Gastrocnemius medialis (tissue), 4 donors: ENCODE measurements at regions not wholly inside any gene's neighbourhood (a gene's known extent, or its start where the extent isn't known, plus 50 kb on each side); places are given as distances from the start of the nearest gene placed in this dataset.
"Not testable (repeated sequence)": the region's sequence is repeated elsewhere in the genome, so short reads cannot be mapped to it uniquely, and the experiment has no call there.

ENCODE experiments used
- ATAC-seq, 2 donors: fragments of 150-250 bp; one replicate each; pipeline ENCODE4 v1.9.1; 2016
- DNase-seq, 2 donors: peaks; one replicate each; pipeline ENCODE4 v3.0.0-alpha.2; 2019
- H3K27ac ChIP-seq, 4 donors: fragments of 200-600 bp; sonication (generic); 1 replicate in 1 of 4; 2 replicates in 3 of 4; pipeline ENCODE4 v1.5.1; 2016 to 2018; ENCODE audit warnings: mild to moderate bottlenecking in 2 of 4, moderate library complexity in 1 of 4
- H3K27me3 ChIP-seq, 3 donors: fragments of 200-600 bp; sonication (generic) in 2 of 3; 1 replicate in 1 of 3; 2 replicates in 2 of 3; pipeline versions ENCODE4 v1.5.1 to v1.6.0; 2016 to 2019; ENCODE audit warnings: mild to moderate bottlenecking in 1 of 3, moderate library complexity in 1 of 3
- H3K36me3 ChIP-seq, 2 donors: fragments of 200-600 bp; sonication (generic) in 1 of 2; one replicate each; pipeline ENCODE4 v1.5.1; 2017 to 2018
- H3K4me1 ChIP-seq, 2 donors: fragments of 200-600 bp; sonication (generic) in 1 of 2; one replicate each; pipeline ENCODE4 v1.5.1; 2016 to 2017; ENCODE audit warnings: mild to moderate bottlenecking in 2 of 2
- H3K4me3 ChIP-seq, 4 donors: fragments of 200-600 bp; sonication (generic) in 3 of 4; 1 replicate in 1 of 4; 2 replicates in 3 of 4; pipeline ENCODE4 v1.5.1; 2016 to 2019; ENCODE audit warnings: mild to moderate bottlenecking in 2 of 4
- H3K9me3 ChIP-seq, 3 donors: fragments of 200-600 bp; sonication (generic) in 2 of 3; 1 replicate in 1 of 3; 2 replicates in 2 of 3; pipeline ENCODE4 v1.5.1; 2016 to 2019
- CTCF ChIP-seq, 5 experiments: fragments of 450-650 bp in 3 of 5; fragments of 200-600 bp in 2 of 5; sonication (generic) in 2 of 5; IDR thresholded peaks in 4 of 5; conservative IDR thresholded peaks in 1 of 5; 1 replicate in 4 of 5; 2 replicates in 1 of 5; pipeline ENCODE4 v1.5.1; 2016 to 2019; ENCODE audit warnings: antibody characterized with exemption in 5 of 5, mild to moderate bottlenecking in 3 of 5, moderate library complexity in 3 of 5
- POLR2A ChIP-seq, 2 donors: fragments of 450-650 bp; IDR thresholded peaks; one replicate each; pipeline ENCODE4 v1.6.1; 2017; ENCODE audit warnings: antibody characterized with exemption in 2 of 2, mild to moderate bottlenecking in 2 of 2, moderate library complexity in 2 of 2
- in situ Hi-C, 4 donors: fragments of 200-750 bp; cut with MboI; loops; one replicate each; pipeline versions ENCODE4 v1.15.0 to v1.8.0; 2017; ENCODE audit warnings: low sequenced_read_pairs in 4 of 4
- intact Hi-C: fragments of 100-400 bp; cut with DNase I; formaldehyde crosslinking; loops from one replicate; pipeline ENCODE4 v1.15.1; 2023; ENCODE audit warnings: low total_unique reads

DNA sequence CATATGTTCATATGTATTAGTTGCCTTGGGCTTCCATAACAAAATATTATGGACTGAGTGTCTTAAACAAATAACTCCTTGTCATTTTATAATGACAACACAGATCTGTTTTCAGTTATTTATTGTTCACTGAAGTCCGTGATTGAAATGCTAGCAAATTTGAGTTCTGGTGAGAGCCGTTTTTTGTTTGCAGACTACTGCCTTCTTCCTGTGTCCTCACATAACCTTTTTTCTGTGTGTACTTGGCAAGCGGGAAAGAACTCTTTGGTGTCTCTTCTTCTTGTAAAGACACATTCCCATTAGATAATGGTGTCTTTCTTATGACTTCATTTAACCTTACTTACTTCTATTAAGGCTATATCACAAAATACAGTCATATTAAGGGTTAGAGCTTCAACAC is 482.9 kb upstream of the EYS start:
- in situ Hi-C loops (no loop called here), intact Hi-C loops (no loop called here)
- Histone ChIP-seq H3K4me1 (no peaks in the 10 kb centered on the region), H3K4me3 (no peak overlapping the region), H3K27me3 (no peaks in the 10 kb centered on the region), H3K27ac (no peak overlapping the region), H3K36me3 (no peaks in the 10 kb centered on the region), H3K9me3 (no peaks in the 10 kb centered on the region)
- ATAC-seq (no peak), DNase-seq (no peak)
- TF ChIP-seq POLR2A (IDR thresholded peaks at IDR 0.05): no peak
- TF ChIP-seq CTCF (IDR thresholded peaks at IDR 0.05 in 4 of 5, conservative IDR thresholded peaks at IDR 0.05 in 1 of 5): no peak

DNA sequence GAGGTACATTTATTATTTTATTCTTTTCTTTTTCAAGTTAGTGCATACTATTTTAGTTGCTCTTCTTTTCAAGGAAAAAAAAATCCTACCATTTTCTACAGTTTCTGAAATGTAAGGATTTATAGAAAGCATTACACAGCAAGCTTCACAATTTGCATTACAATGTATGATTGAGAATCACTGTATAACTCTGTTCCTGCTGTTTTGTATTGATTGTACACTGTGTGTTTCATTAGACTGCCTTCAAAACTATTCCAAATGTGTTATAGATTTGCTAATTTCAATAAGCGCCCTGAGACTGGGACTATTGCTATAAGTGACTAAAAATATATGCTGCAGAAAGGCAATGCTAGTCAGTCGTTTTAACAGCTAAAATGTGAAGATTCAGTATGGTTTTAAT is 479.7 kb upstream of the EYS start:
- no peak overlapping the region for H3K4me3 ChIP-seq
- TF ChIP-seq CTCF (IDR thresholded peaks at IDR 0.05 in 4 of 5, conservative IDR thresholded peaks at IDR 0.05 in 1 of 5): no peak
- no peak for TF ChIP-seq POLR2A (IDR thresholded peaks at IDR 0.05)
- intact Hi-C loops: no loop called here

DNA sequence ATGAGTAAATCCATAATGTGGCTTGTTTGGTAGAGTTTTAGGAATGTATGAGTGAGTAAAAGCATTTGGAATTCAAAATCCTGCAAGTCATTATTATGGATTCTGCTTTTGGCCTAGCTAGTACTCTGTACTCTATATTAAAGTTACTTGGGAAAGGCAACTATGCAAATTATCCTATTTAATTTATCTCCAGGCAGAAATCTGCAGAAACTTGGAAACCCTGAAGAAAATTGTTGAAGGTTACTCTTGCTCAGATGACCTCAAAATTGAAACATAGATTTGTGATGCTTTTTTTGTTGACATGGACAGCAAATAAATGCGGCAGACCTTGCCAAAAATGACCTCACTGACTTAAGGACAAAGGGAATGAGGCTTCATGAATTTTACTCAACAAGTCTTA is 477.1 kb upstream of the EYS start:
- Histone ChIP-seq H3K4me3 (no peak overlapping the region), H3K27me3 (no peaks in the 10 kb centered on the region), H3K9me3 (no peaks in the 10 kb centered on the region), H3K4me1 (no peaks in the 10 kb centered on the region), H3K36me3 (no peaks in the 10 kb centered on the region), H3K27ac (no peak overlapping the region)
- in situ Hi-C loops: no loop called here
- intact Hi-C loops: no loop called here
- no peak for ATAC-seq
- TF ChIP-seq CTCF (IDR thresholded peaks at IDR 0.05 in 4 of 5, conservative IDR thresholded peaks at IDR 0.05 in 1 of 5) (no peak), POLR2A (IDR thresholded peaks at IDR 0.05) (no peak)
- DNase-seq: no peak

More for the DNA sequence above, 479.7 kb upstream of the EYS start:
- no peaks in the 10 kb centered on the region for H3K27me3 ChIP-seq
- no peaks in the 10 kb centered on the region for H3K9me3 ChIP-seq
- DNase-seq (no peak), ATAC-seq (no peak)
- no peaks in the 10 kb centered on the region for H3K4me1 ChIP-seq
- no peak overlapping the region for H3K27ac ChIP-seq
- in situ Hi-C loops: no loop called here
- H3K36me3 ChIP-seq: no peaks in the 10 kb centered on the region

GRCh38 chr6:66179361-66179760 is 472.3 kb upstream of the EYS start:
- Histone ChIP-seq H3K27ac (no peak overlapping the region), H3K9me3 (no peaks in the 10 kb centered on the region), H3K27me3 (no peaks in the 10 kb centered on the region), H3K4me1 (no peaks in the 10 kb centered on the region), H3K36me3 (no peaks in the 10 kb centered on the region), H3K4me3 (no peak overlapping the region)
- TF ChIP-seq CTCF (IDR thresholded peaks at IDR 0.05 in 4 of 5, conservative IDR thresholded peaks at IDR 0.05 in 1 of 5): no peak
- TF ChIP-seq POLR2A (IDR thresholded peaks at IDR 0.05): no peak
- in situ Hi-C loops: no loop called here
- no peak for DNase-seq
- intact Hi-C loops: no loop called here
- ATAC-seq: no peak

DNA sequence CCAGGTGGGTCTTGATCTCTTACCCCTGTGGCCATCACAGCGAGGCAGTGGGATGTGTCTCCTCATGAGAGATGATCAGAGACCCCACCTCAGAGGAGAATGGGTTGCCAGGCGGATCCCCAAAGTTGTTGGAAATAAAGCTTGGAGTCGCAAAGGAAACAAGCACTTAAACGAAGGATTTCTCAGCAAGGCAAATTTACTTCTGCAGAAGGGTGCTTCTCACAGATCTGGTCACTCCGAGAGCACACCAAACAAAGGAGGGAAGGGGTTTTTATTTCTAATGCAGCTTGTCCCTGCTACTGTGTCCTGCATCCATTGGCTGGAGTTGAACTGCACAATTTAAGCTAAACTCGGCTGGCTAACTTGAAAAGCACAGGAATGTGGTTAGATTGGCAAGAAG is 466.6 kb upstream of the EYS start:
- H3K4me3 ChIP-seq: no peak overlapping the region
- no peaks in the 10 kb centered on the region for H3K9me3 ChIP-seq
- H3K4me1 ChIP-seq: no peaks in the 10 kb centered on the region
- H3K36me3 ChIP-seq: no peaks in the 10 kb centered on the region
- in situ Hi-C loops: no loop called here
- no peaks in the 10 kb centered on the region for H3K27me3 ChIP-seq
- intact Hi-C loops: no loop called here
- DNase-seq: no peak
- no peak for TF ChIP-seq CTCF (IDR thresholded peaks at IDR 0.05 in 4 of 5, conservative IDR thresholded peaks at IDR 0.05 in 1 of 5)
- no peak for TF ChIP-seq POLR2A (IDR thresholded peaks at IDR 0.05)
- no peak for ATAC-seq
- no peak overlapping the region for H3K27ac ChIP-seq

- ATAC-seq, H3K4me1 ChIP-seq, intact Hi-C loops, in situ Hi-C loops, DNase-seq, H3K27me3 ChIP-seq, H3K36me3 ChIP-seq, H3K4me3 ChIP-seq, H3K9me3 ChIP-seq, H3K27ac ChIP-seq: not testable (repeated sequence)
Observed at GRCh38 chr6:66166713-66167112, 459.7 kb upstream of the EYS start.
